ENCODE measurements at regions not wholly inside any gene's neighbourhood (a gene's known extent, or its start where the extent isn't known, plus 50 kb on each side); places are given as distances from the start of the nearest gene placed in this dataset.
"Not testable (repeated sequence)": the region's sequence is repeated elsewhere in the genome, so short reads cannot be mapped to it uniquely, and the experiment has no call there.

DNA sequence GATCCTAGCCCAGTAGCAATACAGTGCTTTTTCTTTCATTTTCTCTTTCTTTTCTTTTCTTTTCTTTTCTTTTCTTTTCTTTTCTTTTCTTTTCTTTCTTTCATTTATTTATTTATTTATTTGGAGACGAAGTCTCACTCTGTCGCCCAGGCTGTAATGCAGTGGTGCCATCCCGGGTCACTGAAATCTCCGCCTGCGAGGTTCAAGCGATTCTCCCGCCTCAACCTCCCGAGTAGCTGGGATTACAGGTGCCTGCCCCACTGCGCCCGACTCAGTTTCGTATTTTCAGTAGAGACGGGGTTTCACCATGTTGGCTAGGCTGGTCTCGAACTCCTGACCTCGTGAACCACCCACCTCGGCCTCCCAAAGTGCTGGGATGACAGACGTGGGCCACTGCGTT, 1948.0 kb upstream of the DEFB115 start:
- TF ChIP-seq, protein P1, sequence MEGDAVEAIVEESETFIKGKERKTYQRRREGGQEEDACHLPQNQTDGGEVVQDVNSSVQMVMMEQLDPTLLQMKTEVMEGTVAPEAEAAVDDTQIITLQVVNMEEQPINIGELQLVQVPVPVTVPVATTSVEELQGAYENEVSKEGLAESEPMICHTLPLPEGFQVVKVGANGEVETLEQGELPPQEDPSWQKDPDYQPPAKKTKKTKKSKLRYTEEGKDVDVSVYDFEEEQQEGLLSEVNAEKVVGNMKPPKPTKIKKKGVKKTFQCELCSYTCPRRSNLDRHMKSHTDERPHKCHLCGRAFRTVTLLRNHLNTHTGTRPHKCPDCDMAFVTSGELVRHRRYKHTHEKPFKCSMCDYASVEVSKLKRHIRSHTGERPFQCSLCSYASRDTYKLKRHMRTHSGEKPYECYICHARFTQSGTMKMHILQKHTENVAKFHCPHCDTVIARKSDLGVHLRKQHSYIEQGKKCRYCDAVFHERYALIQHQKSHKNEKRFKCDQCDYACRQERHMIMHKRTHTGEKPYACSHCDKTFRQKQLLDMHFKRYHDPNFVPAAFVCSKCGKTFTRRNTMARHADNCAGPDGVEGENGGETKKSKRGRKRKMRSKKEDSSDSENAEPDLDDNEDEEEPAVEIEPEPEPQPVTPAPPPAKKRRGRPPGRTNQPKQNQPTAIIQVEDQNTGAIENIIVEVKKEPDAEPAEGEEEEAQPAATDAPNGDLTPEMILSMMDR (conservative IDR thresholded peaks at IDR 0.05; ENCODE audit: low read depth, low read length) = not testable (repeated sequence)
- not testable (repeated sequence) for TF ChIP-seq EZH2 (IDR thresholded peaks at IDR 0.05; ENCODE audit: low read length, unreplicated experiment)
